ENCODE measurements at regions not wholly inside any gene's neighbourhood (a gene's known extent, or its start where the extent isn't known, plus 50 kb on each side); places are given as distances from the start of the nearest gene placed in this dataset.

GRCh38 chr13:18948012-18948663 lies 233.5 kb downstream of the TUBA3C start:
- no peaks in the 10 kb centered on the region for H3K4me1 Mint-ChIP-seq
- Histone ChIP-seq H3K36me3 (ENCODE audit: control insufficient read depth, insufficient read depth, low read length) (no peaks in the 10 kb centered on the region), H3K4me3 (ENCODE audit: low read length) (no peak overlapping the region), H3K27ac (ENCODE audit: low read depth, low read length) (no peak overlapping the region), H3K4me1 (ENCODE audit: control insufficient read depth, insufficient read depth, low read length) (no peaks in the 10 kb centered on the region), H3K9me3 (ENCODE audit: control insufficient read depth, low read length) (peaks cover 33% of the 10 kb centered on the region), H3K9ac (ENCODE audit: extremely low read depth, low read length, poor library complexity, severe bottlenecking) (no peak overlapping the region), H3K27me3 (ENCODE audit: control insufficient read depth, insufficient read depth, low read length, poor library complexity, severe bottlenecking) (no peaks in the 10 kb centered on the region)
- no peaks in the 10 kb centered on the region for H3K27me3 Mint-ChIP-seq (ENCODE audit: insufficient read depth)
- no peak for TF ChIP-seq CTCF (conservative IDR thresholded peaks at IDR 0.05)
- 55% methylated on average over 5 of the region's 5 CpGs; no CpG with 5 or more reads in 1 of the 2 experiments for WGBS, 2 experiments (ENCODE audit: insufficient coverage in 1 of 2, insufficient read length in 1 of 2)
- H3K4me3 Mint-ChIP-seq: no peak overlapping the region
- no peak overlapping the region for H3K27ac Mint-ChIP-seq
- DNase-seq: no peak
- peaks cover 2% of the 10 kb centered on the region for H3K36me3 Mint-ChIP-seq (ENCODE audit: low read depth)
- peaks cover 90% of the 10 kb centered on the region for H3K9me3 Mint-ChIP-seq

- DNase-seq: no peak
Observed at GRCh38 chr13:18947376-18947977, 234.1 kb downstream of the TUBA3C start.

GRCh38 chr13:18946738-18947137 lies 234.9 kb downstream of the TUBA3C start:
- H3K36me3 Mint-ChIP-seq (ENCODE audit: low read depth): peaks cover 2% of the 10 kb centered on the region
- DNase-seq: peak; percentile 14
- H3K27ac ChIP-seq (ENCODE audit: low read depth, low read length): no peak overlapping the region
- TF ChIP-seq CTCF (conservative IDR thresholded peaks at IDR 0.05): no peak
- peaks cover 83% of the 10 kb centered on the region for H3K9me3 Mint-ChIP-seq
- H3K36me3 ChIP-seq (ENCODE audit: control insufficient read depth, insufficient read depth, low read length): no peaks in the 10 kb centered on the region
- no peak overlapping the region for H3K9ac ChIP-seq (ENCODE audit: extremely low read depth, low read length, poor library complexity, severe bottlenecking)
- no peaks in the 10 kb centered on the region for H3K27me3 Mint-ChIP-seq (ENCODE audit: insufficient read depth)
- H3K9me3 ChIP-seq (ENCODE audit: control insufficient read depth, low read length): peaks cover 37% of the 10 kb centered on the region
- H3K4me3 ChIP-seq (ENCODE audit: low read length): no peak overlapping the region
- H3K4me1 ChIP-seq (ENCODE audit: control insufficient read depth, insufficient read depth, low read length): no peaks in the 10 kb centered on the region
- no peak overlapping the region for H3K27ac Mint-ChIP-seq
- H3K27me3 ChIP-seq (ENCODE audit: control insufficient read depth, insufficient read depth, low read length, poor library complexity, severe bottlenecking): no peaks in the 10 kb centered on the region
- no peak overlapping the region for H3K4me3 Mint-ChIP-seq
- no peaks in the 10 kb centered on the region for H3K4me1 Mint-ChIP-seq
- whole genome bisulfite sequencing, 2 experiments (ENCODE audit: insufficient coverage in 1 of 2, insufficient read length in 1 of 2): 30 to 59% methylated on average over 5 to 7 of the region's 7 CpGs

More at GRCh38 chr13:18947376-18947977, 234.1 kb downstream of the TUBA3C start:
- Mint-ChIP-seq H3K9me3 (peaks cover 90% of the 10 kb centered on the region), H3K36me3 (ENCODE audit: low read depth) (peaks cover 2% of the 10 kb centered on the region), H3K27ac (no peak overlapping the region), H3K4me3 (no peak overlapping the region), H3K27me3 (ENCODE audit: insufficient read depth) (no peaks in the 10 kb centered on the region), H3K4me1 (no peaks in the 10 kb centered on the region)
- WGBS, 2 experiments (ENCODE audit: insufficient coverage in 1 of 2, insufficient read length in 1 of 2): 40 to 50% methylated on average over 1 to 3 of the region's 3 CpGs
- Histone ChIP-seq H3K4me1 (ENCODE audit: control insufficient read depth, insufficient read depth, low read length) (no peaks in the 10 kb centered on the region), H3K36me3 (ENCODE audit: control insufficient read depth, insufficient read depth, low read length) (no peaks in the 10 kb centered on the region), H3K27ac (ENCODE audit: low read depth, low read length) (no peak overlapping the region), H3K4me3 (ENCODE audit: low read length) (no peak overlapping the region), H3K27me3 (ENCODE audit: control insufficient read depth, insufficient read depth, low read length, poor library complexity, severe bottlenecking) (no peaks in the 10 kb centered on the region), H3K9ac (ENCODE audit: extremely low read depth, low read length, poor library complexity, severe bottlenecking) (no peak overlapping the region), H3K9me3 (ENCODE audit: control insufficient read depth, low read length) (peaks cover 36% of the 10 kb centered on the region)
- TF ChIP-seq CTCF (conservative IDR thresholded peaks at IDR 0.05): no peak
